ENCODE measurements at regions not wholly inside any gene's neighbourhood (a gene's known extent, or its start where the extent isn't known, plus 50 kb on each side); places are given as distances from the start of the nearest gene placed in this dataset.
"Not testable (repeated sequence)": the region's sequence is repeated elsewhere in the genome, so short reads cannot be mapped to it uniquely, and the experiment has no call there.

GRCh38 chr10:22824984-22825383 lies 102.9 kb upstream of the ARMC3 start:
- H3K4me3 ChIP-seq (ENCODE audit: low read depth, poor library complexity, severe bottlenecking) = no peak overlapping the region
- WGBS, 2 donors = 75 to 85% methylated on average over 3 of the region's 3 CpGs
- intact Hi-C loops (cut with DNase I; ENCODE audit: low total_unique reads) = no loop called here
- no peak for DNase-seq (ENCODE audit: low spot score in 2 of 2)
- TF ChIP-seq, protein P1, sequence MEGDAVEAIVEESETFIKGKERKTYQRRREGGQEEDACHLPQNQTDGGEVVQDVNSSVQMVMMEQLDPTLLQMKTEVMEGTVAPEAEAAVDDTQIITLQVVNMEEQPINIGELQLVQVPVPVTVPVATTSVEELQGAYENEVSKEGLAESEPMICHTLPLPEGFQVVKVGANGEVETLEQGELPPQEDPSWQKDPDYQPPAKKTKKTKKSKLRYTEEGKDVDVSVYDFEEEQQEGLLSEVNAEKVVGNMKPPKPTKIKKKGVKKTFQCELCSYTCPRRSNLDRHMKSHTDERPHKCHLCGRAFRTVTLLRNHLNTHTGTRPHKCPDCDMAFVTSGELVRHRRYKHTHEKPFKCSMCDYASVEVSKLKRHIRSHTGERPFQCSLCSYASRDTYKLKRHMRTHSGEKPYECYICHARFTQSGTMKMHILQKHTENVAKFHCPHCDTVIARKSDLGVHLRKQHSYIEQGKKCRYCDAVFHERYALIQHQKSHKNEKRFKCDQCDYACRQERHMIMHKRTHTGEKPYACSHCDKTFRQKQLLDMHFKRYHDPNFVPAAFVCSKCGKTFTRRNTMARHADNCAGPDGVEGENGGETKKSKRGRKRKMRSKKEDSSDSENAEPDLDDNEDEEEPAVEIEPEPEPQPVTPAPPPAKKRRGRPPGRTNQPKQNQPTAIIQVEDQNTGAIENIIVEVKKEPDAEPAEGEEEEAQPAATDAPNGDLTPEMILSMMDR (IDR thresholded peaks at IDR 0.05) = no peak
- TF ChIP-seq POLR2A (IDR thresholded peaks at IDR 0.05) = no peak

DNA sequence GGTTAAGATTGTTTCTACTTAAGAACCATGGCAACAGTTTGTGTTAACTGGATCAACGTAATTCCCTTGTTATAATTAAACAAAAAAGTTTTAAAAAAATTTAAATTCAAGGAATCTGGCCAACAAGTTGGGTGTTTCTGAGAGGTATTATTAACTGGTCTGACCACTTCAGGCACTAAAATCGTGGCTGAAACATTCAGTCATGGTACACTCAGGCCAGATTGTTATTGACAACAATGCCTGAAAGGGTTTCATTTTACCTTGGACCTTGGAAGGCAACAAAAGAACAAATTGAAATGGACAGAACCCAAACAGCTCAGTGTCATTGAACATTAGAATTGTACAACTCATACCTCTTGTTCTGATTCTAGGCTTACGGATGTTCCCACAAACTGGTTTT lies 103.3 kb upstream of the ARMC3 start:
- DNase-seq (ENCODE audit: low spot score in 2 of 2) = no peak
- H3K4me3 ChIP-seq (ENCODE audit: low read depth, poor library complexity, severe bottlenecking) = no peak overlapping the region
- TF ChIP-seq, protein P1 (IDR thresholded peaks at IDR 0.05) = no peak
- no peak for TF ChIP-seq POLR2A (IDR thresholded peaks at IDR 0.05)
- WGBS, 2 donors = 64 to 72% methylated on average over 3 of the region's 3 CpGs
- intact Hi-C loops (cut with DNase I; ENCODE audit: low total_unique reads) = no loop called here

GRCh38 chr10:22823109-22823508 lies 104.7 kb upstream of the ARMC3 start:
- intact Hi-C loops (cut with DNase I; ENCODE audit: low total_unique reads) = no loop called here
- no peak overlapping the region for H3K4me3 ChIP-seq (ENCODE audit: low read depth, poor library complexity, severe bottlenecking)
- DNase-seq (ENCODE audit: low spot score in 2 of 2) = no peak
- no peak for TF ChIP-seq POLR2A (IDR thresholded peaks at IDR 0.05)
- TF ChIP-seq, protein P1 (IDR thresholded peaks at IDR 0.05) = no peak

DNA sequence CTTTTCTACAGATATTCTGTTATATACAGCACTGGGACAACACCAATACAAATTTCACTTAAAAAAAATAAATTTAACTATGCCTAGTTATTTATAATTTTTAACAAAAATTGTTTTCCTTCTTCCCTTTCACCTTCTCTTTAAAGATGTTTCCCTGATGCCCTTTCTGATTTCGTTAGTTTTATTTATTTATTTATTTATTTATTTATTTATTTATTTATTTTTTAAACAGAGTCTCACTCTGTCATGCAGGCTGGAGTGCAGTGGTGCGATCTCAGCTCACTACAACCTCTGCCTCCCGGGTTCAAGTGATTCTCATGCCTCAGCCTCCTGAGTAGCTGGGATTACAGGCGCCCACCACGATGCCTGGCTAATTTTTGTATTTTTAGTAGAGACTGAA lies 105.9 kb upstream of the ARMC3 start:
- H3K4me3 ChIP-seq (ENCODE audit: low read depth, poor library complexity, severe bottlenecking); intact Hi-C loops (cut with DNase I; ENCODE audit: low total_unique reads); DNase-seq (ENCODE audit: low spot score in 2 of 2): not testable (repeated sequence)
- 90 to 91% methylated on average over 5 of the region's 5 CpGs for WGBS, 2 donors

DNA sequence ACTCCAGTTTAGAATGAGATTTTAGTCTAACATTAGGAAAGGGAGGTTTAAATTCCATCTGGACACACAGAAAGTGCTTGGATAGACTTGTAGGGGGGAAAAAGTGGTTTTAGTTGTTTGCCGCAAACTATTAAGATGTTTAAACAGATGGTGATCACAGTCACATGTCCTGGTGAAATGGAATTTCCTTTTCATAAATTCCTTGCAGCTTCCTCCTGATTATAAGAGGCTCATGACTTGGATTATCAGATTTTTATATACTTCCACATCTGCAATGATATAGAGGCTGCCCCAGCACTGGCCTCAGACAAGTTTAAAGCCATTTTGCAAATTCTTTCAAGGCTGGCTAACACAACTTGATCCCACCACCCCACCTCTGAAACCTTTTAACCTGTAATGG lies 106.4 kb upstream of the ARMC3 start:
- no peak for DNase-seq (ENCODE audit: low spot score in 2 of 2)

DNA sequence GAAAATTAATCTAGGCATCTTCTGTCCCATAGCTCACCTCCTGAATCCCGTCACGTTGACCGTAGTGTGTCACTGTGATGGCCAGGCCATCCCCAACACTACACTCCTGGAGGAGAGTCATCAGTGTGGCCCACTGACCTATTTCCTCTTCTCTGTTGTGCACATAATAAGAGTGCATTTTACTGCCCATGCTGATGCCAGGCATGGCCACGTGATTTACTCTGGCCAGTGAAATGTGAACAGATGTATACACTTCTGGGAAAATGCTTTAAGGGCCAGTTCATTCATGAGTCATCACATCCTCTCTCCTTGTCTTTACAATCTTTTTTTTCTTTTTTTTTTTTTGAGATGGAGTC lies 101.9 kb upstream of the PIP4K2A start:
- TF ChIP-seq, protein P1 (IDR thresholded peaks at IDR 0.05) = no peak
- TF ChIP-seq POLR2A (IDR thresholded peaks at IDR 0.05) = no peak
- H3K4me3 ChIP-seq (ENCODE audit: low read depth, poor library complexity, severe bottlenecking) = no peak overlapping the region
- no peak for DNase-seq (ENCODE audit: low spot score in 2 of 2)
- intact Hi-C loops (cut with DNase I; ENCODE audit: low total_unique reads) = no loop called here
- WGBS, 2 donors = 74 to 80% methylated on average over 4 of the region's 4 CpGs

More for the DNA sequence above, 106.4 kb upstream of the ARMC3 start:
- TF ChIP-seq, protein P1 (IDR thresholded peaks at IDR 0.05) = no peak
- TF ChIP-seq POLR2A (IDR thresholded peaks at IDR 0.05) = no peak
- intact Hi-C loops (cut with DNase I; ENCODE audit: low total_unique reads) = no loop called here
- no peak overlapping the region for H3K4me3 ChIP-seq (ENCODE audit: low read depth, poor library complexity, severe bottlenecking)
- WGBS, 2 donors = 64 to 67% methylated on average over 1 of the region's 1 CpG

Measured in lower leg skin (tissue), 4 donors.